ENCODE measurements at regions not wholly inside any gene's neighbourhood (a gene's known extent, or its start where the extent isn't known, plus 50 kb on each side); places are given as distances from the start of the nearest gene placed in this dataset.

DNA sequence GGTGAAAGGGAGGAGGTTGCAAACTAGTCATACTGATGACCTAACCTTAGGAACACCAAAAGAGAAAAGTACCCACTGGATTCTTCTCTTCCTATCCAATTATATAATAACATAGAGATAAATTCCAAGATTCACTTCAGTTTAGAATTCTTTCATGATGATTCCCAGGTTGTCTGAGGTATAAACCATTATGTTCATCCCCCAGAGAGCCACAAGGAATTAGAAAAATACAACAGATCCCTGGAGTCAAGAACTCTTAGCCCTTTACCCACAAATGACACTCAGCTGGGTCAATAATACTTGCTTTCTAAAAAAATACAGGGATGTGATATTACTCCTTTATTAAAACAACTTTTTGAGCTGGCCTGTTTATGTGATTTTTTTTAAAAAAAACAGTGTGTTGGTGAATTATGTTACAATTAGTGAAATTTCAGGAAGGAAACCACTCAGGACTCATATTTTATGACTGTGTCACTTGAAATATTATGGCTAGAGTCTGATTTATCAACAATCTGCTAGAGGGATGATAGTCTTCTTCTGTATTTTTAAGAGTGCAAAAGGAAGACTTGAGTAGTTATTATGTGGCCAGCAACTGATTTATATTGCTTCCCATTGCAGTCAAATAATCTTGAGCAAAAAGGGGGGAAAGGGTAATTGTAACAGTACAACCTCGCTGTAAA lies 338.2 kb downstream of the NFIB start:
- Histone ChIP-seq H3K9ac (ENCODE audit: low read length) (no peak overlapping the region), H2BK120ac (ENCODE audit: insufficient read depth, low read length, poor library complexity) (no peak overlapping the region), H3K4ac (ENCODE audit: low read depth, low read length) (no peak overlapping the region), H3K36me3 (ENCODE audit: control insufficient read depth in 1 of 2, insufficient read depth in 2 of 2, low read length in 2 of 2) (no peaks in the 10 kb centered on the region), H3K79me2 (ENCODE audit: control insufficient read depth, insufficient read depth, low read length, poor library complexity) (no peaks in the 10 kb centered on the region), H3K23ac (ENCODE audit: low read length) (no peak overlapping the region), H3K4me2 (ENCODE audit: low read length) (no peak overlapping the region), H3K4me3 (ENCODE audit: low read depth, low read length) (no peak overlapping the region), H4K91ac (ENCODE audit: low read depth, low read length) (no peak overlapping the region), H4K8ac (ENCODE audit: low read depth, low read length) (no peak overlapping the region), H3K9me3 (ENCODE audit: insufficient read depth, low read depth, low read length) (no peaks in the 10 kb centered on the region), H3K18ac (ENCODE audit: low read length) (no peak overlapping the region), H2BK5ac (ENCODE audit: low read depth, low read length, poor library complexity) (no peak overlapping the region), H3K27ac (ENCODE audit: low read depth, low read length) (no peak overlapping the region), H2AK5ac (ENCODE audit: low read length) (no peak overlapping the region), H3K14ac (ENCODE audit: low read length) (no peak overlapping the region), H3K79me1 (ENCODE audit: low read length) (no peaks in the 10 kb centered on the region), H2AFZ (ENCODE audit: insufficient read depth, low read length, poor library complexity) (no peak overlapping the region), H2BK12ac (ENCODE audit: low read length) (no peak overlapping the region), H3K4me1 (ENCODE audit: control insufficient read depth in 1 of 2, insufficient read depth in 2 of 2, low read length in 2 of 2) (no peaks in the 10 kb centered on the region), H4K12ac (ENCODE audit: low read depth, low read length) (no peak overlapping the region), H3K27me3 (ENCODE audit: insufficient read depth, low read length) (no peaks in the 10 kb centered on the region)
- no CpG with 5 or more reads among the region's 1 CpG for WGBS (ENCODE audit: extremely low coverage, insufficient coverage, insufficient read length)
- no peak for DNase-seq

DNA sequence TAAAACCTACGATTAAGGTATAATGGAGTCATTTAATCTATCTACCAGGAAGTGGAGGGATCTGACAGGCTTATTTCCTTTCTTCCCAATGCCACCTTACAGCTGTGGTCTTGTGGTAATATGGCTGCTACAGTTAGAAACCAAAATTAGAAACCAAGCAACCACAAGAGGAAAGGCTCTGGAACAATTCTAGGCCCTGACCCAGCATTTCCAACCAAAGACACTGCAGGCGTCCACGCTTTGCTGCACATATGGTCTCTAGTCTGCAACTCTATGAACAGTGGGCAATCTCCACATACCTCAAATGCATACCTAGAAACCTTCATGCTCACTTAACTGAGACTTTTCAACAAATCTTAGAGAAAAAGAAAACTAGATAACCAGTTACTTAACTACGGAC lies 339.1 kb downstream of the NFIB start:
- no CpG with 5 or more reads among the region's 4 CpGs for WGBS (ENCODE audit: extremely low coverage, insufficient coverage, insufficient read length)
- H3K27ac ChIP-seq (ENCODE audit: low read depth, low read length): no peak overlapping the region
- no peak overlapping the region for H2AFZ ChIP-seq (ENCODE audit: insufficient read depth, low read length, poor library complexity)
- H3K79me1 ChIP-seq (ENCODE audit: low read length): no peaks in the 10 kb centered on the region
- no peak overlapping the region for H2BK12ac ChIP-seq (ENCODE audit: low read length)
- no peak overlapping the region for H3K4me3 ChIP-seq (ENCODE audit: low read depth, low read length)
- no peak overlapping the region for H2AK5ac ChIP-seq (ENCODE audit: low read length)
- H3K4me2 ChIP-seq (ENCODE audit: low read length): no peak overlapping the region
- no peak for DNase-seq
- H3K36me3 ChIP-seq (ENCODE audit: control insufficient read depth in 1 of 2, insufficient read depth in 2 of 2, low read length in 2 of 2): no peaks in the 10 kb centered on the region
- H2BK5ac ChIP-seq (ENCODE audit: low read depth, low read length, poor library complexity): no peak overlapping the region
- no peak overlapping the region for H4K8ac ChIP-seq (ENCODE audit: low read depth, low read length)
- H3K27me3 ChIP-seq (ENCODE audit: insufficient read depth, low read length): no peaks in the 10 kb centered on the region
- H3K9ac ChIP-seq (ENCODE audit: low read length): no peak overlapping the region
- no peaks in the 10 kb centered on the region for H3K79me2 ChIP-seq (ENCODE audit: control insufficient read depth, insufficient read depth, low read length, poor library complexity)
- no peak overlapping the region for H4K12ac ChIP-seq (ENCODE audit: low read depth, low read length)
- no peak overlapping the region for H3K23ac ChIP-seq (ENCODE audit: low read length)
- H2BK120ac ChIP-seq (ENCODE audit: insufficient read depth, low read length, poor library complexity): no peak overlapping the region
- no peak overlapping the region for H4K91ac ChIP-seq (ENCODE audit: low read depth, low read length)
- H3K4ac ChIP-seq (ENCODE audit: low read depth, low read length): no peak overlapping the region
- peaks cover 3% of the 10 kb centered on the region for H3K9me3 ChIP-seq (ENCODE audit: insufficient read depth, low read depth, low read length)
- no peak overlapping the region for H3K14ac ChIP-seq (ENCODE audit: low read length)
- no peaks in the 10 kb centered on the region for H3K4me1 ChIP-seq (ENCODE audit: control insufficient read depth in 1 of 2, insufficient read depth in 2 of 2, low read length in 2 of 2)
- no peak overlapping the region for H3K18ac ChIP-seq (ENCODE audit: low read length)

DNA sequence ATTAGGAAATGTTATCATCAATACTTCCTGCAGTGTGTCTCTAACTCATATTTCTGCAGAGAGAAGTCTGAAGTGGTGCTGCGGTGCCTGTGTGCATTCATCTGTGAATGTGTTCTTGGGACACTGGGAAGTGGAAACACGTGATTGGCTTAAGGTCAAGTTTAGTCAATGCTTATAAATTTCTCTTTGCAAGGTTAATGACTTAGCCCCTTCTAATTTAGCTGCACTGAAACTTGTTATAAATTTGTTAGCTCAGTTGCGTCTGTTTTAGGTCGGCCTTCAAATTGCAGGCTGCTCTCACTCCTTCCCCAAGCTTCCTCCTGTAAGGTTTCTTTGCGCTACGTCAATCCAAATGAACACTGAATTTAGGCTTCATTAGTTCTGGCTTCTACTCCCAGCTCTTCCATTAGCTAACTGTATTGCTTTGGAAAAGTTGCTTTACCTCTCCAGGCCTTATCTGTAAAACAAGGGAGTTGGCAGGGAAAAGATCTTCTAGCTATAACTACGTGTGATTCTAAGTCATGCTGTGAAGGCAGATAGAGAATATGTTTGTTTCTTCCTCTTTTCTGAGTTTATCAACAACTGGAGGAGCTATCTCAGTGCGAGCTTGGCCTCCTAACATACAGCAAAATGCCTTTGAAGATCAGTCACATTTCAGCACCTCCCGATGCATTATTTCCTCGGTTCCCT lies 341.8 kb downstream of the NFIB start:
- Histone ChIP-seq H4K12ac (ENCODE audit: low read depth, low read length) (no peak overlapping the region), H3K27ac (ENCODE audit: low read depth, low read length) (no peak overlapping the region), H4K8ac (ENCODE audit: low read depth, low read length) (no peak overlapping the region), H2BK120ac (ENCODE audit: insufficient read depth, low read length, poor library complexity) (no peak overlapping the region), H3K23ac (ENCODE audit: low read length) (no peak overlapping the region), H3K9ac (ENCODE audit: low read length) (no peak overlapping the region), H2BK5ac (ENCODE audit: low read depth, low read length, poor library complexity) (no peak overlapping the region), H3K9me3 (ENCODE audit: insufficient read depth, low read depth, low read length) (peaks cover 3% of the 10 kb centered on the region), H4K91ac (ENCODE audit: low read depth, low read length) (no peak overlapping the region), H3K79me2 (ENCODE audit: control insufficient read depth, insufficient read depth, low read length, poor library complexity) (no peaks in the 10 kb centered on the region), H3K18ac (ENCODE audit: low read length) (no peak overlapping the region), H3K79me1 (ENCODE audit: low read length) (no peaks in the 10 kb centered on the region), H3K14ac (ENCODE audit: low read length) (no peak overlapping the region), H3K4ac (ENCODE audit: low read depth, low read length) (no peak overlapping the region), H3K27me3 (ENCODE audit: insufficient read depth, low read length) (no peaks in the 10 kb centered on the region), H2AK5ac (ENCODE audit: low read length) (no peak overlapping the region), H3K4me2 (ENCODE audit: low read length) (no peak overlapping the region), H3K4me1 (ENCODE audit: control insufficient read depth in 1 of 2, insufficient read depth in 2 of 2, low read length in 2 of 2) (no peaks in the 10 kb centered on the region), H2BK12ac (ENCODE audit: low read length) (no peak overlapping the region), H3K4me3 (ENCODE audit: low read depth, low read length) (no peak overlapping the region), H2AFZ (ENCODE audit: insufficient read depth, low read length, poor library complexity) (no peak overlapping the region), H3K36me3 (ENCODE audit: control insufficient read depth in 1 of 2, insufficient read depth in 2 of 2, low read length in 2 of 2) (no peaks in the 10 kb centered on the region)
- no peak for DNase-seq
- no CpG with 5 or more reads among the region's 10 CpGs for WGBS (ENCODE audit: extremely low coverage, insufficient coverage, insufficient read length)

DNA sequence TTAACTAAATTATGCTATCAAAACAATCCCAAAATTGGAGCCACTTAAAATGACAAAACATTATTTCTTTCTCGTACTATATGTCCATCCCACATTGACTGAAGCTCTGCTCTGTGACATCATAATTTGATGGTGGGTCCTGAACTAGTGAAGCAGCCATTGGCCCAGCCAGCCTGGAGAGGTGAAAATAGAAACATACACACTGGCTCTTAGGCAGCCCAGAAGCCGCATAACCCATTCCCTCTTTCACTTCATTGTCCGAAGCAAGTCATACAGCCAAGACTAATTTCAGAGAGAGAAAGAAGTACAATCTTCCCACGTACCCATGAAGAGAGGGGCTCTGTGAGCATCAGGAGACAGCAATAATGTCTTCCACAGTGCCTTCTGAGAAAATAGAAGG lies 342.5 kb downstream of the NFIB start:
- Histone ChIP-seq H2AK5ac (ENCODE audit: low read length) (no peak overlapping the region), H3K4me1 (ENCODE audit: control insufficient read depth in 1 of 2, insufficient read depth in 2 of 2, low read length in 2 of 2) (no peaks in the 10 kb centered on the region), H3K14ac (ENCODE audit: low read length) (no peak overlapping the region), H4K12ac (ENCODE audit: low read depth, low read length) (no peak overlapping the region), H2AFZ (ENCODE audit: insufficient read depth, low read length, poor library complexity) (no peak overlapping the region), H3K79me2 (ENCODE audit: control insufficient read depth, insufficient read depth, low read length, poor library complexity) (no peaks in the 10 kb centered on the region), H2BK5ac (ENCODE audit: low read depth, low read length, poor library complexity) (no peak overlapping the region), H2BK12ac (ENCODE audit: low read length) (no peak overlapping the region), H3K36me3 (ENCODE audit: control insufficient read depth in 1 of 2, insufficient read depth in 2 of 2, low read length in 2 of 2) (no peaks in the 10 kb centered on the region), H3K4me2 (ENCODE audit: low read length) (no peak overlapping the region), H4K91ac (ENCODE audit: low read depth, low read length) (no peak overlapping the region), H3K9me3 (ENCODE audit: insufficient read depth, low read depth, low read length) (peaks cover 3% of the 10 kb centered on the region), H3K18ac (ENCODE audit: low read length) (no peak overlapping the region), H3K4me3 (ENCODE audit: low read depth, low read length) (no peak overlapping the region), H2BK120ac (ENCODE audit: insufficient read depth, low read length, poor library complexity) (no peak overlapping the region), H3K9ac (ENCODE audit: low read length) (no peak overlapping the region), H4K8ac (ENCODE audit: low read depth, low read length) (no peak overlapping the region), H3K4ac (ENCODE audit: low read depth, low read length) (no peak overlapping the region), H3K27me3 (ENCODE audit: insufficient read depth, low read length) (no peaks in the 10 kb centered on the region), H3K79me1 (ENCODE audit: low read length) (no peaks in the 10 kb centered on the region), H3K27ac (ENCODE audit: low read depth, low read length) (no peak overlapping the region), H3K23ac (ENCODE audit: low read length) (no peak overlapping the region)
- DNase-seq: no peak
- no CpG with 5 or more reads among the region's 4 CpGs for WGBS (ENCODE audit: extremely low coverage, insufficient coverage, insufficient read length)
